Cardiac muscle cell (in vitro differentiated cells and primary cell): ENCODE measurements at regions not wholly inside any gene's neighbourhood (a gene's known extent, or its start where the extent isn't known, plus 50 kb on each side); places are given as distances from the start of the nearest gene placed in this dataset.

ENCODE experiments used
- DNase-seq, 2 donors: peaks; one replicate each; pipeline versions ENCODE4 v3.0.0 to v3.0.0-alpha.2; 2010 to 2017; ENCODE audit warnings: low read depth in 1 of 2, low spot score in 1 of 2
- H3K27ac ChIP-seq: fragments of 200-600 bp; sonication (generic); 2 replicates; pipeline ENCODE4 v1.5.1; 2016
- H3K27me3 ChIP-seq: fragments of 200-600 bp; sonication (generic); 2 replicates; pipeline ENCODE4 v1.6.0; 2016; ENCODE audit warnings: control low read depth
- H3K36me3 ChIP-seq: fragments of 200-600 bp; sonication (generic); 2 replicates; pipeline ENCODE4 v1.5.1; 2016; ENCODE audit warnings: control low read depth
- H3K4me1 ChIP-seq: fragments of 200-600 bp; sonication (generic); 2 replicates; pipeline ENCODE4 v1.8.1; 2017; ENCODE audit warnings: low read depth, mild to moderate bottlenecking, mixed run types
- H3K4me3 ChIP-seq: fragments of 200-600 bp; sonication (generic); 2 replicates; pipeline ENCODE4 v1.5.1; 2016; ENCODE audit warnings: mild to moderate bottlenecking
- H3K9me3 ChIP-seq: fragments of 200-600 bp; sonication (generic); 2 replicates; pipeline ENCODE4 v1.5.1; 2017; ENCODE audit warnings: low read depth, mild to moderate bottlenecking, control low read depth
- TF ChIP-seq, protein P1 (sequence below): IDR thresholded peaks from 2 replicates; pipeline ENCODE4 v1.5.1; 2012; ENCODE audit warnings: low read depth, mild to moderate bottlenecking, low read length

DNA sequence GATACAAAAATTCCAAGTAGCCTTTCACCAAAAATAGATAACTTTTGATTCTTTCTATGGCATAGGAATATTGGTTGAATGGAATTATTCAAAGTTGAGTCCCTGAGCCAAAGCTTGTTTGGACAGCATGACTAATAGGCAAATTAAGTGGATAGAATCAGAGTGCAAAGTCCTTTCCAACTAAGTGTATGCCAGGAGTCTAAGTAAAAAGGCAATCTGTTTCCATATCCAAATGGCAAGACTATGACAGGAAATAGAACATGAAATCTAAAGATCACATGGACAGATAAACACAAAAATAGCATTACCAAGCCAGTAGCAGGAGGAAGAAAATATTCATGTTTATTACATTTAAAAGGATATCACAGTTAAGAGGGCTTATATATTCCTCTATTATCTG is 804.6 kb downstream of the SLITRK6 start:
- TF ChIP-seq, protein P1, sequence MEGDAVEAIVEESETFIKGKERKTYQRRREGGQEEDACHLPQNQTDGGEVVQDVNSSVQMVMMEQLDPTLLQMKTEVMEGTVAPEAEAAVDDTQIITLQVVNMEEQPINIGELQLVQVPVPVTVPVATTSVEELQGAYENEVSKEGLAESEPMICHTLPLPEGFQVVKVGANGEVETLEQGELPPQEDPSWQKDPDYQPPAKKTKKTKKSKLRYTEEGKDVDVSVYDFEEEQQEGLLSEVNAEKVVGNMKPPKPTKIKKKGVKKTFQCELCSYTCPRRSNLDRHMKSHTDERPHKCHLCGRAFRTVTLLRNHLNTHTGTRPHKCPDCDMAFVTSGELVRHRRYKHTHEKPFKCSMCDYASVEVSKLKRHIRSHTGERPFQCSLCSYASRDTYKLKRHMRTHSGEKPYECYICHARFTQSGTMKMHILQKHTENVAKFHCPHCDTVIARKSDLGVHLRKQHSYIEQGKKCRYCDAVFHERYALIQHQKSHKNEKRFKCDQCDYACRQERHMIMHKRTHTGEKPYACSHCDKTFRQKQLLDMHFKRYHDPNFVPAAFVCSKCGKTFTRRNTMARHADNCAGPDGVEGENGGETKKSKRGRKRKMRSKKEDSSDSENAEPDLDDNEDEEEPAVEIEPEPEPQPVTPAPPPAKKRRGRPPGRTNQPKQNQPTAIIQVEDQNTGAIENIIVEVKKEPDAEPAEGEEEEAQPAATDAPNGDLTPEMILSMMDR = no peak
- DNase-seq = no peak
- Histone ChIP-seq H3K4me1 (no peaks in the 10 kb centered on the region), H3K4me3 (no peak overlapping the region), H3K36me3 (no peaks in the 10 kb centered on the region), H3K27me3 (no peaks in the 10 kb centered on the region), H3K9me3 (no peaks in the 10 kb centered on the region), H3K27ac (no peak overlapping the region)

DNA sequence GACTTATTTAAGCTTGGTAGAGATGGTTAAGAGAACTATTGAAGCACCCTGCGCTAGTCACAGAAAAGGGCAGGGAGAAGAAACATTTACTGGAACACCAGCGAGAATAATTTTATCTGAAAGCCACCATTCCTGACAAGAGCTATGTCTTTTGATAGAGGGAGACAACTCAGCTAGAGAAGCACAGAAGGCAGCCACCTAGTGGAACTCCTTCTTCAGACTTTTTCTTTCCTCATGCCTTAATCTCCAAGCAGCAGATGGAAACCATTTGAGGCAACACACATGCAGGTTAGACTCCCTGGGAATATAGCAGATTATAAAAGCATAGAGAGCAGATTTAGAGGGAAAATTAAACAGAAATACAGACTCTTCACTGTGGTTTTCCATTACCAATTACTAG is 813.4 kb downstream of the SLITRK6 start:
- TF ChIP-seq, protein P1 = no peak
- Histone ChIP-seq H3K9me3 (no peaks in the 10 kb centered on the region), H3K4me3 (no peak overlapping the region), H3K36me3 (no peaks in the 10 kb centered on the region), H3K4me1 (no peaks in the 10 kb centered on the region), H3K27me3 (no peaks in the 10 kb centered on the region), H3K27ac (no peak overlapping the region)
- DNase-seq = no peak

DNA sequence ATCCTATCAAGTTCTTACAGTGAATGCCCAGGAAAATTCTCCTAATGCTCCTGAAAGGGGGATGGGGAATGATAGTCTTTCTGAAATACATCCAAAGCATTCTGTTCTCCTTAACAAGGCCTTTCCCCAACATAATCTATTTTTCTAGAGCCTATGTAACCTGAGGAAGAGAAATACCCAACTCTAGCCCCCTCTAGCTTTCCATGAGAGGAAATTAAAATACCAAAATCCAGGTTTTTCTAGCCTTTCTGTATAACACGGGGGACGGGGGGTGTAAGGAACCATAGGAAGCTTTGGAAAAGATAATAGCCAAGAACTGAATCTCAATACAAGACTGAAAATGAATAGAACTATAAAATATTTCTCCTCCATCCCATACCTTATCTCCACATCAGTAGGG is 815.9 kb downstream of the SLITRK6 start:
- Histone ChIP-seq H3K4me1 (no peaks in the 10 kb centered on the region), H3K36me3 (no peaks in the 10 kb centered on the region), H3K27me3 (no peaks in the 10 kb centered on the region), H3K9me3 (no peaks in the 10 kb centered on the region), H3K27ac (no peak overlapping the region), H3K4me3 (no peak overlapping the region)
- TF ChIP-seq, protein P1 = no peak
- no peak for DNase-seq

DNA sequence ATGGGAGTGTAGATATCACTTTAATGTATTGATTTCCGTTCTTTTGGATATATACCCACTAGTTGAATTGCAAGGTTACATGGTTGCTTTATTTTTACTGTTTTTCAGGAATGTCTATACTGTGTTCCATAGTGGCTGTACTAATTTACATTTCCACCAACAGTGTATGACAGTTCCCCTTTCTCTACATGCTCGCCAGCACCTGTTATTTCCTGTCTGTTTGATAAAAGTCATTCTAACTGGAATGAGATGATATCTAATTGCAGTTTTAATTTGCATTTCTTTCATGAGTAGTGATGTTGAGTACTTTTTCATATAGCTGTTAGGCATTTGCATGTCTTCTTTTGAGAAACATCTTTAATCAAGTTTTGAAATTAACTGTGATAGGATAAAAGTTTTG is 818.6 kb downstream of the SLITRK6 start:
- Histone ChIP-seq H3K4me1 (no peaks in the 10 kb centered on the region), H3K27me3 (no peaks in the 10 kb centered on the region), H3K36me3 (no peaks in the 10 kb centered on the region), H3K4me3 (no peak overlapping the region), H3K27ac (no peak overlapping the region), H3K9me3 (no peaks in the 10 kb centered on the region)
- TF ChIP-seq, protein P1 = no peak
- DNase-seq = no peak

DNA sequence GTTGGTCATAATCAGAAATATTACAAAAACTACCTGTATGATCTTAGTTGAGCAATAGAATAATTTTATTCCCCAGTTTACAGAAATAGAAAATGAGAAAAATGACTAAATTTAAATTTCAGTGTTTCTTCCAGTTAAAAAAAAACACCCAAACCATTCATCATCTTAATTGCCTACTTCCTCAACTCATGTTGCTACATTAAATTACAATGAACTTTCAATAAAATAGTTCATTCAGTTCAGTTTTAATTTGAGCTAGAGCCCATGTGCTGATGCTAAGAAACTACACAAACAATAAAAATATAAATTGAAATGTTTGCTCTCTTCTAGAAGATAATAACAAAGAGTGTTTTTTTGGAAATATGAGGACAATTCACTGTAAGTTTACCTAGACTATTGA is 820.4 kb downstream of the SLITRK6 start:
- TF ChIP-seq, protein P1 = no peak
- no peaks in the 10 kb centered on the region for H3K36me3 ChIP-seq
- H3K9me3 ChIP-seq = no peaks in the 10 kb centered on the region
- no peak overlapping the region for H3K27ac ChIP-seq
- no peak overlapping the region for H3K4me3 ChIP-seq
- no peak for DNase-seq
- H3K27me3 ChIP-seq = no peaks in the 10 kb centered on the region
- no peaks in the 10 kb centered on the region for H3K4me1 ChIP-seq

DNA sequence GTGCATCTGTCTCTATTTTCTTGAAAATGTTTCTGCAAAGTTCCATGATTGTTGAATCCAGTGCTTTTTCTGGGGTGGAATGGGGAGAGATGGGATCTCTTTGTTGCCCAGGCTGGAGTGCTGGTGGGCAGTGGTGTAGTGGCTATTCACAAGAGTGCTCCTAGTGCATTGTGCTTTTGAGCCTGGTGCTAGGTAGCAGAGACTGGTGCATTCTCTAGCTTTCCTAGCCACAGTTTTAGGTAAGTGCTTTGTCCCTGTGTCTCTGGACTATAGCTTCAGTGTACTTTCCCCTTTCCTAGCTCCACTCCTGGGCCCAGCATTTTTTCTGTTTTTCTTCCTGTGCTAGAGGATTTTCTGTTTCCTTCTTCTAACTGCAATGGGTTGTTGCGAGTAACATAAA is 825.6 kb downstream of the SLITRK6 start:
- H3K27me3 ChIP-seq = no peaks in the 10 kb centered on the region
- H3K9me3 ChIP-seq = no peaks in the 10 kb centered on the region
- H3K36me3 ChIP-seq = no peaks in the 10 kb centered on the region
- TF ChIP-seq, protein P1 = no peak
- no peak overlapping the region for H3K4me3 ChIP-seq
- H3K27ac ChIP-seq = no peak overlapping the region
- H3K4me1 ChIP-seq = no peaks in the 10 kb centered on the region
- no peak for DNase-seq
